Occipital lobe (tissue), 1 donor: ENCODE measurements at regions not wholly inside any gene's neighbourhood (a gene's known extent, or its start where the extent isn't known, plus 50 kb on each side); places are given as distances from the start of the nearest gene placed in this dataset.

ENCODE experiments used
- DNase-seq: peaks from one replicate; lab custom pipeline; 2025; lab: John Stamatoyannopoulos, UW

DNA sequence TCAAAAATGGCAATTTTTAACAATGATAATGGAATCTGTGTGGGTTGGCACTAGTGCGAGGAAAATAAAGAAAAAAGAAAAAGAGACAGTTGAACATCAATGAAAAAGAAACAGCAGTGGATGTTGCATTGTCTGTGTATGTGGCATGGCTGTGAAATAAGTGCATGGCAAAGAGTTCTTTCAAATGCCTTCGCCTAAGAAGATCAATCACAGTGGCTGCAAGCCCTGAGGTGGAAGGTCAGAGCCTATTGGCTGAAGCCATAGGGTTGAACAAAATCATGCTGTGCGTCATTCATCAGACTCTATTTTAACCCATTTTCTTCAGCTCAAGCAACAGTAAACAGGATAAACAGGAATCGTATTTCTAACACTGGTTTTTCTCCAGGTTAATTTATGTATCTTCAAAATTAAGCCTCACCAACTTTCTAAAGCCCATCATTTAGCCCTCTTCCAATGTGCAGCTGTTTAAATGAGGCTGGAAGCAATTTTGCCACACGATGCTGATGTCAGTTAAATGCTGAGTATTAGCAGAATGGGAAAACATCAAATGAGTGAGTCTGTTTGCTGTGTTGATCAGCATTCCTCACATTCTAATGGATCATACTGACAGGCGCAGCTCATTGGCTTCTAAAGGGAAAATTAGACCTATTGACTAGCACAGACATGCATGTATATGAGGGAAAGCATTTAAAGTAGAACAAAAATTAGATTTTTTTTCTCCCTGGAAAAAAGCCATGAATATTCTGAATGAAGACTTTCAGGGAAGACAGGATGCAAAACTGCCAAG is 955.9 kb upstream of the EYS start:
- no peak for DNase-seq

DNA sequence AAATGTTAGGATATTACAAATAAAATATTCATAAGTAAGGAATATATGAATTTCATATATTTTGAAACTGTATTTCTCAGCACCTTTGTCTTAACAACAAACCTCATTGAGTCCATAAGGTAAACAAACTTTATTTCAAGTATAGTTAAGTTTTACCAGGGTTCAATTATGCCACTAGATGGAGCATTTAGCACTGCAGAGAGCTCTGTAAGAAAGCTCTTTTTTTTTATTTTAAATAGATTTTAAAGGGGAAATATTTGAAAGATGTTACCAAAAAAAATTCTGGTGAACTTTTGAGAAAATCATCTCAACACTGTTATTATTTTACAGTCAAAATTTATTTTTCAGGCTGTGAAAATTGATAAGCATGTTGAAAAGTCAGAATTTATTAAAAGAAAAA is 955.2 kb upstream of the EYS start:
- no peak for DNase-seq

GRCh38 chr6:66655420-66655819 is 948.4 kb upstream of the EYS start:
- DNase-seq = no peak

DNA sequence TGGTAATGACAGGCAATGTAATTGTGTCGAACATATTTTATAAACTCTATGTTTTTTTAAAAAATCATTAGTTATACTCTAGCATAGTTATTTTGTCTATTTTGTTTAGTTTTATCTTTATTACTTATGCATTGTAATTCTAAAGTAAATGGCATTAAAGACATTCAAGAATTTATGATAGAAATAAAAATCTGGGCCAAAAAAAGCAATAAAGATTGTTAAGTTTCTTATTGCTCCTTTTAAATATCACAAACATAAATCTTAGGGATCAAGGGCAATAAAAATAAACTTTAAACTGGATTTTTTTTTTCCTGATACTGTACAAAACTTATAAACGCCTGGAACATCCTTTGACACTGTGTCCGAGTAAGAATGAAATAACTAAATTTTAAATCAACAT is 931.5 kb upstream of the EYS start:
- no peak for DNase-seq

- DNase-seq = no peak
Measured at GRCh38 chr6:66638099-66638498, 931.1 kb upstream of the EYS start.

DNA sequence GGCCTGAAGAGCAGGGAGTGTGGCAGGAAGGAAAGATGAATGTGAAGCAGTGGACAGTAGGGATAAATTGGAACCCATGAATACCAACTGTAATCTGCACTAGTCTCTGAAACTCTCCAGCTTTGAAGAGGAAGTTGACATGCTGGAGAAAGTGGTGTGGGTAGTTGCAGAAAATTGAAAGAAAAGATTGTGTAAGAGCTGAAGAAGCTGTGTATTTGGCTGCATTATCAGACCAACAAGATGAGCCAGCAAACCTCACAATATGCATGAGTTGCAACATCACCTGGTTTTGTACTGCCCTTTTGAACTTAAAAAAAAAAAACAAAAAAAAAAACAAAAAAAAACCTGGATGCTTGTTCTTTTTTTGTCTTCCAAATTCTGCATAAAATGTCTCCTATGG is 921.9 kb upstream of the EYS start:
- no peak for DNase-seq

DNA sequence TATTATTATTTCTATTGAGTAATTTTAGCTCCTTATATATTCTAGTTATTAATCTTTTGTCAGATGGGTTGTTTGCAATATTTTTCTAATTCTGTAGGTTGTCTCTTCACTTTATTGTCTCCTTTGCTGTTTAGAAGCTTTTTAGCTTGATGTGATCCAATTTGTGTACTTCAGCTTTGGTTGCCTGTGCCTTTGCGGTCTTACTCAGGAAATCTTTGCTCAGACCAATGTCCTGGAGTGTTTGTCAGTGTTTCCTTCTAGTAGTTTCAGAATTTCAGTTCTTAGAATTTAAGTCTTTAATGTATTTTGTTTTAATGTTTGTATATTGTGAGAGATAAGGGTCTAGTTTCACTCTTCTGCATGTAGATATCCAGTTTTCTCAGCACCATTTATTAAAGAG is 916.0 kb upstream of the EYS start:
- DNase-seq = no peak

- no peak for DNase-seq
Measured at GRCh38 chr6:66605971-66606370, 898.9 kb upstream of the EYS start.

GRCh38 chr6:66605011-66605410 is 898.0 kb upstream of the EYS start:
- no peak for DNase-seq

- no peak for DNase-seq
Measured at GRCh38 chr6:66599541-66599940, 892.5 kb upstream of the EYS start.

- DNase-seq = no peak
Measured at GRCh38 chr6:66578362-66578761, 871.3 kb upstream of the EYS start.

DNA sequence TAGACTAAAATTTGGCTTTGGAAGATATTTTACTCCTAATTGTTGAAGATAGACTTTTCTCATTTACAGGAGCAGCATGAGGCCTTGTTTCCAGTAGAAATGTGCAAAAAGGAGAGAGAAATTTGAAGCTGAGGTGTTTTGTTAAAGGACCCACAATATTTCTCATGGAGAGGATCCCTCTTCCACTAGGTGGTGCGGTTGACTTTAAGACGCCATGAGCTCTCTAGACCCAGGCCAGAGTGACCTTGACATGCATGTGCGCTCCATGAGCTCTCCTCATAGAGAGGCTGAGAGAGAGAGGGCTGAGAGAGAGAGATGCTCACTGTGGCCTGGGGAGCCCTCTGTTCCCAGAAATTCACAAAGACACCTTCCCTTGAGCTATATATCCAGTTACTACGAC is 861.2 kb upstream of the EYS start:
- no peak for DNase-seq

DNA sequence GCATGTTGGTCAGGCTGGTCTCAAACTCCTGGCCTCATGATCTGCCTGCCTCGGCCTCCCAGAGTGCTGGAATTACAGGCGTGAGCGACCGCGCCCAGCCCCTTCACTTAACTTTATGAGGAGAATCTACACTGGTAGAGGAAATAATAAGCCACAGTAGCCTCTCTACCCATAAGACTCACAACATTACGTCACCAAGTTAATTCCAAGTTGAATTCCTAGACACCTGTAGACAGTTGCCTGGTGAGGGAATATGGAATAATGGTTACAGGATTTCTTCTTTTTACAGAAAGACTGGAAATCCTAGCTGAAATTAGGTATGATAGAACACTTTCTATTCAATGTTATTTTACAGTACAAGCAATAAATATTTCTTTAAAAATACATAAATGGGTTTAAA is 854.5 kb upstream of the EYS start:
- no peak for DNase-seq

DNA sequence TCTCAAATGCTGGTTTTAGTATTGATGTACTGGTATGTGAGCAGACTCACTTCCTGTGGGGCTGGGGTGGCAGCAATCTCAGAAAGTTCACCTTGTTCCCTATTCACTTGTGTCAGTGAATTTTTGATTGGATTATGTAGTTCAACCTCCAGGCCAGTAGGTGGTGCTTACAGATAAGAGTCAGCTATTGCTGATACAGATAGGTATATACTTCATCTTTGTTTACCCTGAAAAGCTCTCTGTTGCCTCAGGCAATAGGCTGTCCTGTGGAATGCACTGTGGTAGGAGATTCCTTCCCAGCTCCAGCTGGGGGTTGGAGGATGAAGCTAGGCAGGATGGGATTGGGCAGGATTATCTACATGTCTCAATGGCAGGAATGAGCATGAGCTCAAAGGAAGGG is 851.2 kb upstream of the EYS start:
- no peak for DNase-seq

DNA sequence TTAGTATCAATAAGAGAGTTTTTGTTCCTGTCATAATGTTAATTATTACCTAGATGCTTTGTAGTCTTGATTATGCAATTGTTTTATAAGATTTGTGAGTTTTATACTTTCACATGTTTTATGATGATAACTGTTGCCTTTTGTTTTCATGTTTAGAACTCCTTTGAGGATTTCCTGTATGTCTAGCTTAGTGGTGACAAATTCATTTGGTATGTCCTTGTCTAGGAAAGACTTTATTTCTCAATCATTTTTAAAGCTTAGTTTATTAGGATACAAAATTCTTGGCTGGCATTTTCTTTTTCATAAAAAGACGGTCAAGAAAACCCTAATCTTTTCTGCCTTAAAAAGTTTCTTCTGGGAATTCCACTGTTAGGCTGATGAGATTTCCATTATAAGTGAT is 849.9 kb upstream of the EYS start:
- DNase-seq = no peak

DNA sequence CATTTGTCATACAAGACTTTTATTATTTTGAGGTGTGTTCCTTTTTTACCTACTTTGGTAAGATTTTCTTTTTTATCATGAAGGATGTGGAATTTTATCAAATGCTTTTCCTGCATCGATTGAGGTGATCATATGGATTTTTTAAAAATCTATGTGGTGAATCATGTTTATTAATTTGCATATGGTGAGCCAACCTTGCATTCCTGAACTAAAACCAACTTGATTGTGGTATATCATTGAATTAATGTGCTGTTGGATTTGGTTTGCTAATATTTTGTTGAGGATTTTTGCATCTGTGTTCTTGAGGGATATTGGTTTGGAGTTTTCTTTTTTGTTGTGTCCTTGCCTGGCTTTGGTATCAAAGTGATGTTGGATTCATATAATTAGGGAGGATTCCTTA is 848.1 kb upstream of the EYS start:
- DNase-seq = no peak

GRCh38 chr6:66553441-66553840 is 846.4 kb upstream of the EYS start:
- no peak for DNase-seq

- no peak for DNase-seq
Measured at GRCh38 chr6:66538551-66539135, 831.6 kb upstream of the EYS start.

DNA sequence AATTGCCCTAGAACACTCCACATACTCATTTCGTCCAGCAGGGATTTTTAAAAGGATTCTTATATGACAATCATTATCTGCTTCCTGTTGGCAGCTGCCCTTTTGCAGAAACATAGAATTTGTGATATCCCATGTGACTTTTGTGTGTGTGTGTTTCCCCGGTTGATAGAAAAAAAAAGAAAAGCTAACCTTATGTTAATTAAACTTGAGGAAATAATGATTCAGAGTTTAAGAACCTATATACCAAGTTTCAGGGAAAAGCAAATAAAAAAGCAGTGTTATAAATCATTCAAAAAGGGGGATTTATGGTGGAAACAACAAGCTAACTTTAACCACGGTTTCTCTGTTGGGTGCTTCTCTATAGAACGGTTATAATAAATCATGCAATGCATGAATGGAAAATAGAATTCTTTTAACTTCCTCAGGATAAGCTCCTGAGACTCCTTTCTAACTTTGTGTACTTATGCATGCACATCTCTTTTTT is 826.9 kb upstream of the EYS start:
- DNase-seq = no peak

- DNase-seq = no peak
Measured at GRCh38 chr6:66526061-66526460, 819.0 kb upstream of the EYS start.

DNA sequence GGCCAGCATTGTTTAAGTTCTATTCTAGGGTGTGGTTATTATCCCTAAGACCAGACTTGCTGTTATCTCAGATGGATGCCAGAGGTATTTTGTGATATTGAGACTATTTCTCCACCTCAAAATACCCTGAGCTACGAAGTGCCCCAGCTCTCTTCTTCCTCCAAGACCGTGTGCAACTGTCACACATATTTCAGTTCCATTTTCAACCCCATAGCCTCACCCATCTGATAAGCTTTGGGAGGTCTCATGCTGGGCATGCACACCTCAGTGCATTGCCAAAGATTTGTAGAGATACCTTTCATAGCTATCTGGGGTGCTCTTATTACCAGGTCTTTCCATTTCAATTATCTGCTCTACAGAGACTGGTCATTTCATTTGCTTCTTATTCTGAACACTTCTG is 815.8 kb upstream of the EYS start:
- DNase-seq = no peak

- no peak for DNase-seq
Measured at GRCh38 chr6:66516377-66516776, 809.4 kb upstream of the EYS start.

DNA sequence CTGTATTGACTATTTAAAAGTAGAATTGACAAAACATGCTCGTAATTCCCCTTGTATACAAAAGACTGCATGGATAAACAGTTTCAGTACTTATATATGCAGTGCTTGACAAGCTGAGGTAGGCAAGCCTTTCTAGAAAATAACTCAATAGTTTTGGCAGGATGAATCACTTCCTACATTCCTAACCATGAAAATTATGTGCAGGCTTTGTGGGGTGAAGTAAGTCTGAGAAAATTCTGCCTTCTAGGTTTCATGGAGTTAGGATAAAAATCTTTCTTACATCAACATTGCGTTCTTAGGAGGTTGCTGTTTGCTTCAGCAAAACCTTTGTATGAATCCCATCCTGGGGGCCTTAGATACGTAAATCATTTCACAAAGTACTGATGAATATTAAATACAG is 801.4 kb upstream of the EYS start:
- no peak for DNase-seq

DNA sequence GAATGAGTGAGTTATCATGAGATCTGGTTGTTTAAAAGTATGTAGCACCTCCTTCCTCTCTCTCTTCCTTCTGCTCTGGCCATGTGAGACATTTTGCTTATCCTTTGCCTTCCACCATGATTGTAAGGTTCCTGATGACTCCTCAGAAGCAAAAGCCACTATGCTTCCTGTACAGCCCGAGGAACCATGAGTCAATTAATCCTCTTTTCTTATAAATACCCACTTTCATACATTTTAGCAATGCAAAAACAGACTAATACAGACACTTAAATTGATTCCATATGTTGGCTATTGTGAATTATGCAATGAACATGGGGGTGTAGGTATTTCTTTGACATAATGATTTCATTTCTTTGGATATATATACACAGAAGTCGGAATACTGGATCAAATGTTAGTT is 792.8 kb upstream of the EYS start:
- DNase-seq = no peak
